Retina (tissue), 1 donor: ENCODE measurements at regions not wholly inside any gene's neighbourhood (a gene's known extent, or its start where the extent isn't known, plus 50 kb on each side); places are given as distances from the start of the nearest gene placed in this dataset.
"Not testable (repeated sequence)": the region's sequence is repeated elsewhere in the genome, so short reads cannot be mapped to it uniquely, and the experiment has no call there.

ENCODE experiments used
- DNase-seq: peaks from one replicate; pipeline ENCODE4 v3.0.0-alpha.2; 2016

GRCh38 chr22:42217752-42218280 is 52.6 kb downstream of the TCF20 start:
- DNase-seq: no peak

- no peak for DNase-seq
Measured at GRCh38 chr22:42217019-42217751, 53.3 kb downstream of the TCF20 start.

GRCh38 chr22:42214633-42215415 is 55.6 kb downstream of the TCF20 start:
- peak; percentile 31 for DNase-seq

DNA sequence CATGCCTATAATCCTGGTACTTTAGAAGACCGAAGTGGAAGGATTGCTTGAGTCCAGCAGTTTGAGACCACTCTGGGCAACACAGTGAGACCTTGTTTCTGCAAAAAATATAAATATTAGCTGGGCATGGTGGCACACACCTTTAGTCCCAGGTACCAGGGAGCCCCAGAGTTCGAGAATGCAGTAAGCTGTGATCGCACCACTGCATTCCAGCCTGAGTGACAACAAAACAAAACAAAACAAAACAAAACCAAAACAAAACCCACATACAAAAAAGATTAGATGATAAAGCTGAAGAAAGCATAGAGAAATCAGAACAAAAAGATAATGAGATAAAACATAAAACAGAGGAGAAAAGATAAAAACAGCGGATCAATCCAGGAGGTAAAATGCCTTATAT is 62.1 kb downstream of the TCF20 start:
- no peak for DNase-seq

DNA sequence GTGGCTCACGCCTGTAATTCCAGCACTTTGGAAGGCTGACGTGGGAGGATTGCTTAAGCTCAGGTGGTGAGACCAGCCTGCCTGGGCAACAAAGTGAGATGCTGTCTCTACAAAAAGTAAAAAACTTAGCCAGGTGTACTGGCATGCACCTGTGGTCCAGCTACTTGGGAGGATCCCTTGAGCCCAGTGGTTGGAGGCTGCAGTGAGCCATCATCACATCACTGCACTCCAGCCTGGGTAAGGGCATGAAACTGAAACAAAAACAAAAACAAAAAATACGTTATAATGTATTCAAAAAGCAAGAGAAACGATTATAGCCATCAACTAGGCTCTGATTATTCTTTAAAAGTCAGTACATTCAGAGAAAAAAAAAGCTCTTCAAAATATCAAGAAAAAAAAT is 62.5 kb downstream of the TCF20 start:
- DNase-seq: no peak

- no peak for DNase-seq
Measured at GRCh38 chr22:42203609-42204008, 66.8 kb downstream of the TCF20 start.

- DNase-seq: no peak
Measured at GRCh38 chr22:42202669-42203068, 67.8 kb downstream of the TCF20 start.

- no peak for DNase-seq
Measured at GRCh38 chr22:42202048-42202447, 68.4 kb downstream of the TCF20 start.

- no peak for DNase-seq
Measured at GRCh38 chr22:42199025-42199424, 68.4 kb upstream of the CYP2D6 start.

- no peak for DNase-seq
Measured at GRCh38 chr22:42198226-42198625, 67.6 kb upstream of the CYP2D6 start.

DNA sequence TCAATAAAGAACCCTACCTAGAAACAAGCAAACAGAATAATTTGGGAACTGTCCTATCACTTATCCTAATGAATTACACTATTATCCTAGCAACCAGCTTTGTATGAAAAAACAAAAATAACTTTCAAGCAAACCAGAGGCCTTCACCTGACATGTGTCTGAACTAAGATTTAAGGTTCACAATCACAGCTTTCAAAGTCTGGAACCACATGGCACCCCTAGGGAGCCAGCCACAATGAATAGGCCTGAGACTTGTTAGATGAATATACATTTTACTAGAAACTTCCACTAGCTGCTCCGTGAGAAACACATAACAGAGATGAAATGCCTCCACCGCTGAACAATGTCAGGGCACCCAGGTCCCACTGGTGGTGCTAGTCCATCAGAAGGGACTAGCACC is 65.8 kb upstream of the CYP2D6 start:
- no peak for DNase-seq

GRCh38 chr22:42194953-42195352 is 64.3 kb upstream of the CYP2D6 start:
- DNase-seq: no peak

GRCh38 chr22:42194104-42194851 is 63.7 kb upstream of the CYP2D6 start:
- no peak for DNase-seq

DNA sequence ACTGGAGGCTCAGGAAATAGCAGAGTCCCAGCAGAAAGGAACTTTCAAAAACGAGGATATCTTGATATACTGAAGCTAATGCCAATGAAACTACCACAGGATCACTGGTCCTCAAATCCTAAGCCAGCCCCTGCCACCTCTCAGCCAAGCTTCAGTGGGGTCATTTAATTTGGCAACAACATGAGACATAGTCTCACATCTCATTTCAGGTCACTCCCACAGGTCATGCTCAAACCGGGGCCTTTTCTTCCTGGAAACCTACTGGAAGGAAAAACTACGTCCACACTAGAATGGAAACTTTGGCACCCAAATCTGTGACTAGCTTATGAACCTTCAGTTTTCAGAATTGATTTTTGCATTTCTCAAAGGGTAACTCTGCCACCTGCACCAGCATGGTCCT is 61.9 kb upstream of the CYP2D6 start:
- DNase-seq: no peak

DNA sequence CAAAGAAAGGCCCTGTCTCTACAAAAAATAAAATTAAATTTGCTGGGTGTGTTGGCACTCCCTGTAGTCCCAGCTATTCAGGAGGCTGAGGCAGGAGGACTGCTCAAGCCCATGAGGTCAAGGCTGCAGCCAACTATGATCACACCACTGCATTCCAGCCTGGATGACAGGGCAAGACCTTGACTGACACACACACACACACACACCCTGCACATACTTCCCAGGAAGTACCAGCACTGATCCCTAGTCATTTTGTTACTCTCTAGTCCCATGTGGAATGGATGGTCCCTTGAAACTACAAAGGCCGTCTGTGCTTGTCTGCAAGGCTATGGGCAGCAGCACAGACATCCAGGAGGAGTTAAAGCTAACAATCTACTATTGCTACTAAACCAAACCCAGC is 59.7 kb upstream of the CYP2D6 start:
- DNase-seq: no peak

DNA sequence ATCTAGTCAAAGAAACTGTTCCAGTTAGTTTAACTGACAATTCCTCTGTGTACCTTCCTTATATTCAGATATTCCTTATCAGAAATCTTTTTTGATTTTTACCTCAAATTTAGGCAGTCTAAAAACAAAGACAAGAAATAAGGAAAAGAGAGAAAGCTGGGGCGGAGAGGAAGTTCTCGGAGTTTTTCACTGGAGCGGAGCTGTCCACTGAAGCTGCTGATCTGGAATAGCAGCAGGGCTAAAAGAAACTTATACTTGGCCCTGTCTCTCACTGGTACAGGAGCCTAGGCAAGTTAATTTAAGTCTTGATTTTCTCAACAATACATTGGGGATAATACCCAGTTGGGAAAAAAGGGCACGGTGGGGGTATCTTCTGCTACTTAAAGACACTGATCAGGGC is 59.2 kb upstream of the CYP2D6 start:
- DNase-seq: no peak

DNA sequence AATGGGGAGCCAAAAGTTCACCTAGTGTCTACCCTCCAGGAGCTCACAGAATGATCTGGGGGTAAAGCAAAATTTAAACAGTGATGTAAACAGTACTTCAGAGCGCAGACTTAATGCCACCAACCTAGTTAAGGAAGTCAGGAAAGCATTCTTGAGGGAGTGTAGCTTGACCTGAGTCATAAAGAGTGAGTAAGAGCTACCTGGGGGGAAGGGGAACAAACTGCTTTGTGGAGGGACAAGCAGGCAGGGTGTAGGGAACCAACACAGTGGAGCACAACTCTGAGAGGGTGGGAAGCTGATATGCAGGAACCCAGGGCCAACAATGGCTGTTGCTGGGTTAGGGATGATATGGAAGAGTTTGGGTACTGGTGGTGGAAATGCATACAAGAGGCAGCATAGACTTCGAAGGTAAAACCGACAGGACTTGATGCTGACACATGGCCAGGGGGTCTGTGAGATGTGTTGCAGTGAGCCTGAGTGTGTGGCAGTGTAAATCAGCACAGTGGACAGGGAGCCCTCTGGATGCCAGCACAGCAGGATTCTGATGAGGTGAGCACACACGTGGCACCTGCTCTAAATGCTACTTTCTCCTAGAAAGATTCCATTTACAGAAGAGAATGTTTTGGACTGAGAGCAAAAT is 58.3 kb upstream of the CYP2D6 start:
- no peak for DNase-seq

DNA sequence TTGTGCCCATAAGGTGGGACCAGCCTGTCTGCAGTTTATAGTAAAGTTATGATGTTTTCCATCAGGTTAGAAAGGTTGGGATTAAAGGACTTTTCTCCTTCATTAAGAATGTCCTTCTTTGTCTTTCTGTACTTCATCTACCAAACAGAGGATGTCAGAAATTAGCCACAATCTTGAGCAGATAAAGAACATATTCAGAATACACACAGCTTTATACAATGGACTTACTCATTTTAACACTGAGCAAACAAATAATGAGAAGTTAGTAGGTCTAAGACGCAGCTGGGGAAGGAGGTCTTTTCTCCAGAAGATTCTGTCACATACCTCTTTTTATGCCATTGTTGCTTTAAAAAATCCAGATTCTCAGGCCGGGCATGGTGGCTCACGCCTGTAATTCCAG is 57.0 kb upstream of the CYP2D6 start:
- DNase-seq: no peak

DNA sequence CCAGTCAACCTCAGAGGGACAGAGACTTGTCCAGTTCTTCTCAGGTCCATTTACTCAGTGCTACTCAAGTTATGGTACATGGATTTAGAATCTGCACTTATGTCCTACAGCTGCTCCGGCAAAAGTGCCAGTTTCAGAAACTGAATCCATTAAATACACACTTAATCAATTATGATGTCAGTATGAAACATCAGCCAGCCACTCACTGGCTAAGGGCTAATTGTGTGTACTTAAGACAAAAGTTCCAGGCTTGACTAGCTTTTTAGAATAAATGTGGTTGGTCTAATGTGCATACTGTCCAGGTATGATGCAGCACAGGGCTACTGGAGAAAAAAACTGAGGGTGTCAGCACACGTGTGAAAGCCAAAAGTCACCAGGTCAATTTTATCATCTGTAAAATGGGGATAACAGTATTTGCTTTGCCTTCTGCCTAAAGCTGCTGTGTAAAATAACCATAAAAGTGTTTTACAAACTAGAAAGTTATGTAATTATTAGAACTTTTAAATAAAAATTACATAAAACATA is 55.4 kb upstream of the CYP2D6 start:
- no peak for DNase-seq

- no peak for DNase-seq
Measured at GRCh38 chr22:42184852-42185251, 54.2 kb upstream of the CYP2D6 start.

DNA sequence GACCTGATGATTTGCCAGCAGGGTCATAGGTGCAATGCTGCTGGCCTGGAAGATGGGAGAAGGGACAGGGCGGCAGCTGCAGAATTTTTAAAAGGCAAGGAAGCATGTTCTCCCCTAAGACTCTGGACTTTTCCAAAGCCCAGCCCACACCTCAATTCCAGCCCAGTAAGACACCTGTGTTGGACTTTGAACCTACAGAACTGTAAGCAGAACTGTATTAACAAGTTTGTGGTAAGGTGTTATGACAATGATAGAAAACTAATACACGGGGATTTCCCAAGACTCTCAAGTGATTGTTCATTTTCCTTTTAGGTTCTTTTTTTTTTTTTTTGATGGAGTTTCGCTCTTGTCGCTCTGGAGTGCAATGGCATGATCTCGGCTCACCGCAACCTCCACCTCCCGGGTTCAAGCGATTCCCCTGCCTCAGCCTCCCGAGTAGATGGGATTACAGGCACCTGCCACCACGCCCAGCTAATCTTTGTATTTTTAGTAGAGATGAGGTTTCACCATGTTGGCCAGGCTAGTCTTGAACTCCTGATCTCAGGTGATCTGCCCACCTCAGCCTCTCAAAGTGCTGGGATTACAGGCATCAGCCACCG is 53.0 kb upstream of the CYP2D6 start:
- not testable (repeated sequence) for DNase-seq

DNA sequence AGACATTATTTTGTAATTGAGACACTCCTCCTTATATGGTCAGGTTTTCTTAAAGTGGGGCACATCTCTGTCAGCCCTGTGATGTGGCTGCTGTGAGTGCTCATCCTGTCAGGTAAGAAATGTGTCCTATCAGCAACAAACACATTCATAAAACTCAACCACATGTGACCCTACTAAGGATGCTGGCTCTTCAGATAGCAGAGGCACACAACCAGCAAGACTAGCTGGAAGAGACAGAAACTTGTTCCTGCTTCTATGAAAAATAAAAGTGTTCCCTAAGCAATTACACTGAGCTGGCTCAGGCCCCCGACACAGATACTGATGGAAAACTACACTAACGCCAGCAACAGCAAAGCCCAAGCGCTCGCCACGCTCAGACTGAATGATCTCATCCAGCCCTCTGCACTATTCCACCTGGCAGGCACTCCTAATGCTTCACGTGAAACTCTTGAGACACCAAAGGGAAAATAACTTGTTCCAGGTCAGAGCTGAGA is 49.8 kb upstream of the CYP2D6 start:
- DNase-seq: no peak
